HG02885 (cell line): ENCODE measurements at regions not wholly inside any gene's neighbourhood (a gene's known extent, or its start where the extent isn't known, plus 50 kb on each side); places are given as distances from the start of the nearest gene placed in this dataset.

Source experiments
- ATAC-seq: cut with Tn5 transposase; IDR thresholded peaks from one replicate; pipeline ENCODE4 v1.9.1; 2021; ENCODE audit warnings: mild to moderate bottlenecking; ENCODE audit not compliant: unreplicated experiment, poor library complexity

- no peak for ATAC-seq
Measured at GRCh38 chr20:40806929-40807820, 118.1 kb upstream of the MAFB start.

GRCh38 chr20:40807821-40808170 lies 118.8 kb upstream of the MAFB start:
- ATAC-seq, result no peak

- no peak for ATAC-seq
Measured at GRCh38 chr20:40808936-40809335, 119.9 kb upstream of the MAFB start.

- ATAC-seq, result no peak
Measured at GRCh38 chr20:40809361-40809760, 120.3 kb upstream of the MAFB start.

- no peak for ATAC-seq
Measured at GRCh38 chr20:40810332-40811000, 121.4 kb upstream of the MAFB start.

- no peak for ATAC-seq
Measured at GRCh38 chr20:40811004-40811403, 122.0 kb upstream of the MAFB start.

GRCh38 chr20:40811660-40812414 lies 122.8 kb upstream of the MAFB start:
- no peak for ATAC-seq

- no peak for ATAC-seq
Measured at GRCh38 chr20:40812415-40812925, 123.4 kb upstream of the MAFB start.

- ATAC-seq, result no peak
Measured at GRCh38 chr20:40813029-40813431, 124.0 kb upstream of the MAFB start.

GRCh38 chr20:40813708-40814630 lies 124.9 kb upstream of the MAFB start:
- ATAC-seq, result no peak

GRCh38 chr20:40814631-40814960 lies 125.6 kb upstream of the MAFB start:
- no peak for ATAC-seq

GRCh38 chr20:40815156-40816038 lies 126.4 kb upstream of the MAFB start:
- ATAC-seq, result no peak

GRCh38 chr20:40816039-40816352 lies 127.0 kb upstream of the MAFB start:
- no peak for ATAC-seq

- no peak for ATAC-seq
Measured at GRCh38 chr20:40821429-40821828, 132.4 kb upstream of the MAFB start.

- no peak for ATAC-seq
Measured at GRCh38 chr20:40826699-40827098, 137.7 kb upstream of the MAFB start.

- ATAC-seq, result no peak
Measured at GRCh38 chr20:40835321-40835720, 146.3 kb upstream of the MAFB start.

- no peak for ATAC-seq
Measured at GRCh38 chr20:40838509-40838908, 149.5 kb upstream of the MAFB start.

- no peak for ATAC-seq
Measured at GRCh38 chr20:40843251-40843650, 154.2 kb upstream of the MAFB start.

- ATAC-seq, result no peak
Measured at GRCh38 chr20:40844332-40844731, 155.3 kb upstream of the MAFB start.
